ENCODE measurements at regions not wholly inside any gene's neighbourhood (a gene's known extent, or its start where the extent isn't known, plus 50 kb on each side); places are given as distances from the start of the nearest gene placed in this dataset.

DNA sequence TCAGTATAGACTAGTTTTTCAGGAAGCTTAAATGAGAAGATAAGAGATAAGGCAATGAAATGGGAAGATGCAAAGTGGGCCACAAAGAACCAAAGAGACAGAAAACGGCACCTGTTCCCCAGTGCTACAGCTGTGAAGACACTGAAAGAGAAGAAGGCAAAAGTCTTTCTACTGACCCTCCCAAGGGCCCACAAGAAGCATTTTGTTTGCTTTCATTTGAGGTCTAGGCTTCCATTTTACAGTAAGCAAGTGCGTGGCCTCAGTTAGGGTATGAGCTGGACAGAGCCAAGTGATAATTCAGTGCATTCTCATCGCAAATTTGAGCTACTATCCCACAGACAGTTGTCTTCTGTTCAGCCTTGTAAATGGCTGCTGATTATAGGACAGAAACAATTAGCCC, 53.4 kb upstream of the STK17B start:
- no peak for DNase-seq (ENCODE audit: low read depth in 2 of 2)

DNA sequence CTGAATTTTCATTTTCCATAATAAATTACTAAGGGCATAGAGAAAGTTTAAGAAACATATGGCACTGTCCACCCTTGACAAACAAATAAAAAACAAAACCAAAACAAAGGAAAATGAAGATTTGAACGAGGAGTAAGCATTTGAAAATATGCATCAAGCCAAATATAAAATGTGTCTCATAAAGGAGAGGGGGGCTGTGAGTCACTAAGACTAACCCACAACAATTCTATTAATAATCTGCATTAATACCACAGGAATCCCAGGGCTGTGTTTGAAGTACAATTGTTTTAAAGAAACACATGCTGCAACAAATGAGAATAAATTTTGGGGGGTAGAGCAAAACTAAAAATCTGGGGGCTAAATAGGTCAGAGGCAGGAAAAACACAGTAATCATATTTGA, 53.8 kb upstream of the STK17B start:
- no peak for DNase-seq (ENCODE audit: low read depth in 2 of 2)

DNA sequence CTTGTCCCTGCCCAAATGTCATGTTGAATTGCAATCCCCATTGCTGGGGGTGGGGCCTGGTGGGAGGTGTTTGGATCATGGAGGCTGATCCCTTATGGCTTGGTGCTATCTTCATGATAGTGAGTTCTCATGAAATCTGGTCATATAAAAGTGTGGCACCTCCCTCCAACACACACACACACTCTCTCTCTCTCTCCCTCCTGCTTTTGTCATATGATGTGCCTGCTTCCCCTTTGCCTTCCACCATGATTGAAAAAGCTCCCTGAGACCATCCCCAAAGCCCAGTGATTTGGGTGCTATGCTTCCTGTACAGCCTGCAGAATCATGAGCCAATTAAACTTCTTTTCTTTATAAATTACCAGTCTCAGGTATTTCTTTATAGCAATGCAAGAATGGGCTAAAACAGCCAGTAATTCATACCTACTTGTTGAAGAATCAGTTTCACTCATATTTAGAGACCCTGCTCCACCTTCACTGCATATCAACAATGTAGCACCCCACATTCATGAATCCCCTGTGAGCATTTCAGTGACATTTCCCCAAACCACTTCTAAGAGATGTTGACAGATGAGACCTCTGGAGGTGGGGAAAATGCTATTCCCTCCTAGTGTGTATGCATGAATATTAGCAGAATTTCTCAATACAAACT, 54.8 kb upstream of the STK17B start:
- DNase-seq (ENCODE audit: low read depth in 2 of 2): no peak

DNA sequence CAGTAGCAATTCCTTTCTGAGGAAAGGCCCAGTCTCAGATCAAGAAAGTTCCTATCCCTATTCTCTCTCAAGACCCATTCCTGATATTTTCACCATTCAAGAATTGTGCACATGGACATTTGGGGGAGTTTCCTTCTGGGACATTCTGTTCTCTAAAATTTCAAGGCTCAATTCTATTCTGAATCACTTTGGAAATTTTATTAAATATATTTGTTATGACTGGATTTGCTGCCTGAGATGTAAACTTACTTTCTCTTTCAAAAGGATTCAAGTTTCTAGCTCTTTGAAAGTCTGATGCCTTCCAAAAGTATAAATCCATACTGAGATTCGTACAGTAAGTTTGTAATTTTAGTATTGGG, 55.3 kb upstream of the STK17B start:
- DNase-seq (ENCODE audit: low read depth in 2 of 2): no peak

DNA sequence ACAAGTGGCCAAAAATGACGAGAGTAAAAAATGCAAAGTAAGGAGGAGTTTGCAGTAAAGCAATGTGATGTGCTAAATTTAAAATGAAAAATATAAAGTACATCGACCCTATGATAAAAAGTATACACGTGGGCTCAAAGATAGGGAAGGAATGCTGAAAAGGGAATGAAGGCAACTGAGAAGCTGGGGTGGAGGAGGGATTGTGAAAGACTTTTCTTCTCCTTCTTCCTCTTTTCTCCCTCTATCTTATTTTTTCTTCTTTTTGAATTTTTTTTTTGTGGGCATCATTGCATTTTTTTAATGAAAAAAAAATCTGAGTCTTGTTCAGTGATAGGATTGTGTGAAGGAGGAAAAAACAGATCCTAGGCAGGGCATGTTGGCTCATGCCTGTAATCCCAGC, 57.6 kb upstream of the STK17B start:
- DNase-seq (ENCODE audit: low read depth in 2 of 2): no peak

DNA sequence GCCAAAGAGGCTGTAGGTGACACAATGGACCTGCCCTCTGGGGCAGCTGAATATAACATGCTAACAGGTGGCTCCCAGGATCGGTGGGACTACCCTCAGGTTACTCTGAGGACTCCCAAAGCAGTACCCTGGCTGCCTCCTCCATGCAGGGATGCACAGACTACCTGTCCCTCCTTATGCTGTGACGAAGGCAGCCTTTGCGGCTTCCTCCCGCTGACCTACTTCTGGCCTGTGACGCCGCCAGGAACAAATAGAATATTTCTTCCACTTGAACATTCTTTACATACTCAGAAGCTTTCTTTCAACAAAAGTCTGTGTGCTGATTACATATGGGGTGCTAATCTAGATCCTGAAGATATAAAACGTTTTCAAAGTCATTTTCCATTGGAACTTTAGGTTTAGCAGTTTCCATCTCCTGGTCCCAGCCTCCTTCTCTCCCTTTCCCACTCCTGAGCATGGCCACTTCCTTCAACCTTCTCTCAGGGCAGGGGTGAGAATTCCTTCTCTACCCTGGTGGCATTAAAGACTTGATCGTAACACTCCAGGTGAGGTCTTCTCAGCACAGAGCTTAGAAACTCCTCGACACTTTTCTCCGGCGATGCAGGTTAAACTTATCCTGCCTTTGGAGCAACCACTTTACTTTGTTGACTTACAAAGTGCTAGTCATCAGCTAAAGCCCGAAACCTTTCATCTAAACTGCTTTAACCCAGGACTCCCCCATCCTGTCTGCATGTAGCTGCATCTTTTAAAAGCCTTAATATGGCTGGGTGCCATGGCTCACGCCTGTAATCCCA, 58.9 kb upstream of the STK17B start:
- DNase-seq (ENCODE audit: low read depth in 2 of 2): no peak

DNA sequence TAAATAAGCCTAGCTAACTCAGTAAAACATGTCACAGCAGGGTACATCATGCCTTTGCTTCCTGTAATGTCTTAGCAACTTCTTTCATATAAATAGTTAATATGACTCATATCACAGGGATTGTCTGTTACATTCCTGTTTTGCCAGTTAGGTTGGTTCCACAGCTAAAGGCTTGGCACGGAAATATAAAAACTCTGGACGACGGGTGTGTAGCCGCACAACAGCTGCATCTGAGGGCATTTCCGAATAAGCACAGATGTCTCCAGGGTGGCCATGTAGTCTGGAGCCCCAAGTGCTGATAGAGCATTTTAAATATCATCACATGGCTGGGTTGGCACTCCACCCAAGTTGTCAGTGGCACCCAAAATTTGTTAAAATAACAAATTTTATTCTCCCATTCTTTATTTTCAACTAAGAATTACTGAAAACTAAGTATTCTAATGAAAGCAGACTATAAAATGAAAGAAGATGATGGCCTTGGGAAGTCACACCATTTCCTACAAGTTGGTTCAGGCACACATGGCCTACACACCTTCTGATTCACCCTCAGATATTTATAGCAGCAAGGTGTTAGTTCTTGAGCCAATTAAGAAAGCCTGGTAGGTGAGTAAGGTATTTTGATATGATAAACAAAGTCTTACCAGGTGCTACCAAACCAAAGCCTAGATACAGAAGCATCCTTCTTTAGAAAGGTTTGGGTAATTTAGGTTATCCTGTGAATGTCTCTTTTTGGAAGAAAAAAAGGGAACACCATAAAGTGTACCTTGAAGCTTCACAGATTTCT, 61.8 kb upstream of the STK17B start:
- DNase-seq (ENCODE audit: low read depth in 2 of 2): no peak

DNA sequence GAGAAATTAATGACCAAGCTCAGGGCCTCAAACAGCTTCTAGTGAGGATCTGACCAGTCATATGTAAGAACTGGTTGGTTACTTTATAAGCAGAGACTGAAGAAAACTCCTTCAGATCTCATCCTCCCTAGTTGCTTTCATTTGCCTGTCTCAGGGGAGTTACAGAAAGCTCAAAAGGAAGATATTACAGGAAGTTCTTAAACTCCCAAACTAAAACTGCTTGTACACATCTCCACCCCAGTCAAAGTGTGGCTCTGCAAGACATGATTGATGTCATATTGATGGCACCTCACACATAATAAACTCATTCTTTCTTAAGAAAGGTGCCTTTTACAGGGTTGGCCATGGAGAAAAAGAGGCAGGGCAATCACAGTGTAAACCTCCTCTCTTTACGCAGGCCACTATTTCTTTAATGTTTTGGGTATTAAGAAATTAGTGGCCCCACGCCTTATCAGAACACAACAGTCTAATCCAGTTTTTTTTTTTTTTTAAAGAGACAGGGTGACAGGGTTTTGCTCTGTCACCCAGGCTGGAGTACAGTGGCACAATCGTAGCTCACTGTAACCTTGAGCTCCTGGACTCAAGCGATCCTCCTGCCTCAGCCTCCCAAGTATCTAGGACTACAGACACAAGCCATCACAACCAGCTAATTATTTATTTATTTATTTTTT, 62.6 kb upstream of the STK17B start:
- DNase-seq (ENCODE audit: low read depth in 2 of 2): no peak

DNA sequence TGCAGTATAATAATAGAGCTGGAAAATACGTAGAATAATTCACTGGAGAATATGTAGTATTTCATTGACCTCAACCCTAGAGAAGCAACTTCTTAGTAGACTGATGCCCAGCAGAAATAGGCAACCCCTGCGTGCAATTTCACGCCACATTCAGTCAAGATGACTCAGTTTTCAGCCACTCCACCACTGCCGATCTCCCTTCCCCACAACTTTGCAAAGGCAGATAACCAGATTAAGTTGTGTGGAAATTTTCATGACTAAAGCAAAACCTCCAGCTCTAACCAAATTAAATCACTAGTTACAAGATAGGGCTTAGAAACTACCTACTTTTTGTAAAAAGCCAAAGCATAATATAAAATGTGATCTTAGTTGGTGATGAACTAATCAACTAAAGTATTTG, 63.3 kb upstream of the STK17B start:
- peak; percentile 54 to 68 for DNase-seq (ENCODE audit: low read depth in 2 of 2)

DNA sequence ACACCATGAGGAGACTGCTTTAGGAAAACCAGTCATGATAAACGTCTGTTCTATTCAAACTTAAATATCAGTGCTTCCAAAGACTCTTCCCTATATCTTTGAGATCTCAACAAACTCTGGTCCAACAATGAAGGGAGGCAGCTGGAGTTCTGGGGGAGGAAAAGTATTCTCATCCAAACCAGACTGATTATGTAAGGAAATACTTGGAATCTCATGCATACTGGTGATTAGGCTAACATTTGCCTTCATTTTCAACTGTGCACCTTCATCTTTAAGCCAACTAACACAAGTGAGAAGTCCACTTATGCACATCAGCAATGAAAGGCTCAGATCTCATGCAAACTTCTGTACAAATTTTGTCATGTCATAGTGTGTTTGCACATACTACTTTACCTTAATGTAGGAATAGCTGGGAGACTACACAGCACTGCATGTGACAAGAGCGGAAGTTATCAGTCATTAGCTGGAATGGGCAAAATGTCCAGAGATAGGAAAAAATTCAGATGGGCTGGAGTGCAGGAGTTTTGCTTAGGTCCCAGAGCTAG, 67.5 kb upstream of the STK17B start:
- DNase-seq (ENCODE audit: low read depth in 2 of 2): no peak

DNA sequence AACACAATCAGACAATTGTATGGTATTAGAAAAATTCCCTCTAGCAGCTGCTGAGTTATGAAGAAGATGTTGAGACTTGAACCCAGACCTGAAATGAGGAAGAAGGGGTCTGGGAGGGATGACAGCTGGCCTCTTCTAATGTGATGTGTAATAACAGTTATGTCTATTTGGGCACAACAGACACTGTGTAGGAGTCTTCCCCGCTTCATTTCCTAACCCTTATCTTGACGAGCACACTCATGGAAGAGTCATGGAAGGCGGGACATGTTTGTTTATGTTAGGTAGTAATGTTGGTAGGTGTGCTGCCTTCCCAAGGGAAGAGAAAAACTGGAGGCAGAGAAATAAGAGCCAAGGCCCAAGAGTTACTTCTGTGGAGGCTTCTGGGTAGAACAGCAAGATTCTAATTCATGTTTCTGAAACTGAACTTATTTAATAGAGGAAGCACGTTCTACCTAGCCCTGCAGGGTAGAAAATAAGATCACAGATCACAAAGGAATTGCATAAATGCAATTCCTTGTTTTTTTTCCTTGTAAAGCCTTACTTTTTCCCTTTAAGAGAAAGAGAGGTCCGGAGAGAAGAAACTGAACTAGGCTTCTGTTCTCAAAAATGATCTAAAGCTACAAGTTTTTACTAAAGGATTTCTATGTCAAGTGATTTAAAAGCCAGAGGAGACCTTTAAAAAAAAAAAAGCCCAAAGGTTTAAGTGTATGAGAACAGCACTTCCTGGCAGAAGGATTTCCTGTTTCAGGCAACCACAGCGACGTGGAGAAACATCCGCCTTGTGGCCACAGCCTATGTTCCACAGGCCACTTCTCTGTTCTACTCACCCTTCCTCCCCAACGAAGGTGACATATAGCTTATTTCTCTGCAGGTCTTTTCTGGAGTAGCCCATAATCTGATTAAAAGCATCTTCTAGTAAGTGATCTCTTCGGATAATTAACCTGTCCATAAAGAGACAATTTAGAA, 68.5 kb upstream of the STK17B start:
- DNase-seq (ENCODE audit: low read depth in 2 of 2): peak; percentile 72 to 82

DNA sequence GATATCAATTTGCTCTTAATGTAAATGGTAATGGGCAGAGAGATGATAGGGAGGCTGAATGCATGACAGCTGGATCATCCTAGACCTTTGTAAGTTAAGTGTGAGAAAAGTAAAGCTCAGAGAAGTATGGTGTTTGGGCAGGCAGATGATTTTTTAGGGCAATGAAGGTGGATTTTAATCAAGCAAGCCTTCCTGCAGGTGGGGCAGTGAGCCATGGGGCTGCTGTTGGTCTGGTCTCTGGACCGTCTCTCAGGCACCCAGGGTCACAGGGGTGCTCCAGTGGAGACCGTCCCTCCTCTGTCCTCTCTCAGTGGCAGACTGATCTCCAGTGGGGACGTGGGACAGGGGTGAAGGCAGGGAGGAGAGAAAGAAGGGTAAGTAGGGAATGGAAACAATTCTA, 69.8 kb upstream of the STK17B start:
- DNase-seq (ENCODE audit: low read depth in 2 of 2): no peak

DNA sequence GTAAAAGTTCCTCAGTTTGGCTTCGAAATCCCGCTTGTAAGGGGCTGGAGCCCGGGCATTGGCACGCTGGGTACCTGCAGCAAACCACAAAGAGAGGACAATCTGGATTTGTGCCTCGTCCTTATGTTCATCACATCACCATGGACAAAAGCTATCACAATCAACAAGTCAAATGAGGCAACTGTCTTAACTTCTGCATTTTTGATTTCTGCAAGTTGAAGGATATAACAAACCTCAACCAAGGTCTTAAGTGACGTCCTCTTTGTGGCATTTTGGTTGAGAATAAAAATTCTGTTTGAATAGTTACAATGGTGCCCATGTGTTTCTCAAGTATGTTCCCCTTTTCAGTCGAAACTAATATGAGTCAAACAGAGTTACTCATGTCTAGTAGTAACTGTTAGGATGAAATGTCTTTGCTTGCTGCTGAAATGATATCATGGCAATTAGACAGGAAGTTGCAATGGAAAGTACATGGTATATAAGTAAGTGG, 70.8 kb upstream of the STK17B start:
- DNase-seq (ENCODE audit: low read depth in 2 of 2): no peak

DNA sequence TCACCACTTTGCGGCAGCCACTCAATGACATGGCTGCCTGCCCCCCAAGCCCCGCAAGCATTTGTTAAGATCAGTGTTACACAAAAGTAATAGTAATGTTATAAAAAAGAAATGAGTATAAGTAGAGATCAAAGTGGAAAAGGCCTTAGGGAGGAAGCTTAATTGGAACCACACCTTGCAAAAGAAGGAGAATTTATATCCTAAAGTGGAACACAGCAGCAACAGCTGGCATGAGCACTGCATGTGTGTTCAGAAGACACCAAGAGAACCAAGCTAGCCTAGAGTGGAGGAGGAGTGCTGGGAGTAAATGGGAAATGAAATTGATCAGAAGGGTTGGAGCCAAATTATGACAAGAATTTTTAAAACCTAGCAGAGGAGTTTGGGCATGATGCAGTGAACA, 73.1 kb upstream of the STK17B start:
- DNase-seq (ENCODE audit: low read depth in 2 of 2): no peak

DNA sequence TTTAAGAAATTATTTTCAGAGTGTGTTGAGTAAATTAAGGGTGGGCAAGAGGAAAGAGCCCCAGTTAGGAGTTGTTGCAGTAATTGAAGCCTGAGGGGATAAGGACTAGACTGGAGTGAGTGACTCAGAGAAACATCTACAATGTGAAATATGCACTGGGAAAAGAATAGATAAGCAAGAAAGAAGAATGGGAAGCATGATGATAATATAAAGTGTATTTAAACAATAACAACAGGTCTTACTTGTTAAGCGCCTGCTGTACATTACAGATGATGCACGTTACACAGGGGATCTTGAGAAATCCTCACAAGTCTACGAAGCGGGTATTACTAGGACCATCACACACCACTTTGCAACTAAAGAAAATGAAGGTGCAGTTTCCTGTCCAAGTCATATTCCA, 73.6 kb upstream of the STK17B start:
- no peak for DNase-seq (ENCODE audit: low read depth in 2 of 2)

DNA sequence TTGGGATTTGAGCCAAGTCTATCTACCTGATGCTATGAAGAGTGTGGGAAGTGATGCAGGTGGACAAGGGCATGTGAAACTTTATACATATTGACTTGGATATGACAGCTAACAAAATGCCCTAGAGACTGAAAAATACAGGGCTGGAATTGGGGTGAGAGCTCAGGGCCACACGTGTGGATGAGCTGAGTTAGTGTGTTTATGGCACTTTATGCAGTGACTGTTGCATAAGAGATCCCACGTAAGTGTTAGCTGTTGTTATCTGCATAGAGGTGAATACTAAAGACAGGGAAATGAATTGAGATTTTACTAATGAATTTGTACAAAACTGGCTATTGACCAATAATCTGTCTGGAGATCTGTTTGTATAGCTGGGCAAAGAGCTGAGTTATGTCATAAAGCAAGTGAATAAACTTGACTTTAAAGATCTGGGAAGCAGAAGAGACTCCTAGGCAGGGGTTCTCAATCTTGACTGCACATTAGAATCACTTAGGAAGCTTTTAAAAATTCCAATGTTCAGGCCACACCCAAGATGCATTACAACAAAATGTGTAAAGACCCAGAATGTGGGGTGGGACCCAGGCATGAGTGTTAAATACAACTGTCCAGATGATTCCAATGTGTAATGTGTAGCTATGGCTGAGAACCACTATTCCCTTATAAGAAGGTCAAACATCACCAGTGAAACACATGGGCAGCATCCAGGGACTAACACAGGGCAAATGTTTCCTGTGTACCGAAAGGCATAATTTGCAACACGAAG, 74.2 kb upstream of the STK17B start:
- no peak for DNase-seq (ENCODE audit: low read depth in 2 of 2)

DNA sequence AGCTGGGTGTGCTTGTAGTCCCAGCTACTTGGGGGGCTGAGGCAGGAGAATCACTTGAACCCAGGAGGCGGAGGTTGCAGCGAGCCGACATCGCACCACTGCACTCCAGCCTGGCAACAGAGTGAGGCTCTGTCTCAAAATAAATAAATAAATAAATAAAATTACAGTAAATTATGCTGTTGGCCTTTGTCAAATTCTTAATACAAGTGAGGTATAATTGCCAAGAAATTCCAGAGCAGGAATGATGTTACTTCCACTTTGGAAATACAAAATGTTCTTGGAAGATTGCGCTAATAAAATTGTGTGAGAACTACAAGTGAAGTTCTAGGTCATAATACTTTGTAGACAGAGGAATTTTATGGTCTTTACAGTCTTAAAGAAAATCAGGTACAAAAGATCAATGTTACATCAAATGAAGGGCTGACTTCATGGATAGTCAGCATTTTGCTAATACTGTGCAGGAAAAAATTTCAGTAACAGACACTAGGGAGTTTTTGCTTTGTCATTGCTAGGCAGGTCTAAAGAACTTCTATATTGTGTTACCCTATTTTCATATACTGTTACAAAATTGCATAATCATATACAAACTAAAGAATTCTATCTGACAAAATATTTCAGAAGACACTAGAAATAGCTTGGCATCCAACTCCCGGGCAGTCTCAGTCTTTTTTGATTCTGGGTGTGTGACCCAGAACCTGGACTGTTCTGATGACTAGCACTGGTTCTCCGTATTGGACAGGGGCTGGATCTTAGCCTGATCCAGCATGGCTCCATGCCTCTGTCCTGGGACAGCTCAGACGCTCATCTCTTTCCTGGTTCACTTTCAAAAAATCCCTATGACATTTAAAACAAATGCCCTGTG, 76.0 kb upstream of the STK17B start:
- DNase-seq (ENCODE audit: low read depth in 2 of 2): no peak

DNA sequence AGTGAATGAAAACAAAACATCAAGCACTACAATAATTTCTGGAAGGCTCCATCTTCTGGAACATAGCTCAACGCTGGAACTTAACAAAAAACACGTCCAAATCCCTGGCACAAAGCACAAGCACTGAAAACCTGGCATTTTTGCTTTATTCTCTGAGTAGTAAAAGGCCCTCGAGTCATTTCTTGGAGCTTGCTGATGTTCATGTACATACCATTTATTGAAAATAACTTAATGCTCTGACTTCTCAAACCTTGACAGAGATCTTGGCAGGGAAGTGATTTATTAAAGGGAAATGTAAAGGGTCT, 76.5 kb upstream of the STK17B start:
- no peak for DNase-seq (ENCODE audit: low read depth in 2 of 2)

DNA sequence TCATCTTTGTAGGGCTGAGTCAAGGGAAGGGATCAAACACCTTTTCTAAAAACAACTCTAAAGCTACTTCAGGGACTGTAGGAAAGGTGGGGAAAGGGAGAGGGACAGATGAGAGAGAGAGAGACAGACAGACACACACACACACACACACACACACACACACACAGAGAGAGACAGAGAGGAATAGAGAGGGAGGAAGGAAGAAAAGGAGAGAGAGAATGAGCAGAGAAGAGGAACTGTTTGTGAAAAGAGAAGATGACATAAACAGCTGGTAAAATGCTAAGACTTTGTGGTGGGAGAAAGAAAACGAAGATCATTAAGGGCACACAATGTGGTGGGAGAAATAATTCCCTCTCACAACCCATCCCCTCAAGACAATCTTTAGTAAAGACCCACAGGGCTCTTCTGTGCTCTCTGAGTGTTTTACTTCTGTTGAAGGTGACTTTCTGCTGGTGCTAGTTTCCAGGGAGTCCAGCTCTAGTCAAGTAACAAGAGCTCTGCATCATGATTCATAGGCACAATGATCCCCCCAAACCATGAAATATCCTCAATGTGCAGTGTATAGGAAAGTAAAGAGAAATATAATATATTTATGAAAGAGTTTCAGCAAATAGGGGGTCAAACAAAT, 77.2 kb upstream of the STK17B start:
- no peak for DNase-seq (ENCODE audit: low read depth in 2 of 2)
